H9 (cell line): ENCODE measurements at regions not wholly inside any gene's neighbourhood (a gene's known extent, or its start where the extent isn't known, plus 50 kb on each side); places are given as distances from the start of the nearest gene placed in this dataset.

Experiments used
- DNase-seq: peaks from one replicate; pipeline ENCODE4 v3.0.0-alpha.2; 2017
- H2AFZ ChIP-seq: one replicate; pipeline ENCODE4 v1.6.1; 2013; ENCODE audit warnings: mild to moderate bottlenecking, low read length, control low read depth, moderate library complexity
- H2AK5ac ChIP-seq: 2 replicates; pipeline ENCODE4 v1.6.1; 2013; ENCODE audit warnings: low read length, control low read depth, mixed read lengths; ENCODE audit not compliant: insufficient read length
- H2BK120ac ChIP-seq: one replicate; pipeline ENCODE4 v1.6.1; 2013; ENCODE audit warnings: low read depth, mild to moderate bottlenecking, low read length, control low read depth, inconsistent platforms; ENCODE audit not compliant: poor library complexity, severe bottlenecking
- H2BK12ac ChIP-seq: 2 replicates; pipeline ENCODE4 v1.6.1; 2013; ENCODE audit warnings: low read length, control low read depth, mixed read lengths, low read depth; ENCODE audit not compliant: insufficient read length
- H2BK15ac ChIP-seq: 2 replicates; pipeline ENCODE4 v1.6.1; 2013; ENCODE audit warnings: low read depth, low read length, control low read depth
- H2BK20ac ChIP-seq: one replicate; pipeline ENCODE4 v1.6.1; 2013; ENCODE audit warnings: low read depth, mild to moderate bottlenecking, low read length, control low read depth, inconsistent platforms; ENCODE audit not compliant: poor library complexity, severe bottlenecking
- H2BK5ac ChIP-seq: 2 replicates; pipeline ENCODE4 v1.6.1; 2013; ENCODE audit warnings: low read length, control low read depth, mixed read lengths; ENCODE audit not compliant: insufficient read length
- H3K14ac ChIP-seq: 2 replicates; pipeline ENCODE4 v1.6.1; 2013; ENCODE audit warnings: low read length, control low read depth; ENCODE audit not compliant: insufficient read depth
- H3K18ac ChIP-seq: 2 replicates; pipeline ENCODE4 v1.6.1; 2013; ENCODE audit warnings: low read depth, mild to moderate bottlenecking, mixed read lengths, low read length, control low read depth; ENCODE audit not compliant: insufficient read length
- H3K23ac ChIP-seq: 2 replicates; pipeline ENCODE4 v1.6.1; 2013; ENCODE audit warnings: low read length, control low read depth, mixed read lengths, low read depth; ENCODE audit not compliant: insufficient read length
- H3K23me2 ChIP-seq: 2 replicates; pipeline ENCODE4 v1.6.1; 2013; ENCODE audit warnings: low read depth, mild to moderate bottlenecking, mixed read lengths, low read length, control low read depth; ENCODE audit not compliant: insufficient read length, poor library complexity, severe bottlenecking
- H3K27ac ChIP-seq: 2 replicates; pipeline ENCODE4 v1.5.1; 2013; ENCODE audit warnings: low read length, control low read depth, mixed read lengths, low read depth; ENCODE audit not compliant: insufficient read length
- H3K27me3 ChIP-seq: 2 replicates; pipeline ENCODE4 v1.6.1; 2013; ENCODE audit warnings: low read length, control low read depth, inconsistent platforms; ENCODE audit not compliant: insufficient read depth
- H3K4ac ChIP-seq: 2 replicates; pipeline ENCODE4 v1.6.1; 2013; ENCODE audit warnings: low read depth, mild to moderate bottlenecking, control low read depth, inconsistent platforms, low read length, moderate library complexity
- H3K4me1 ChIP-seq: 2 replicates; pipeline ENCODE4 v1.6.1; 2013; ENCODE audit warnings: low read length, control low read depth, inconsistent platforms; ENCODE audit not compliant: insufficient read depth
- H3K4me2 ChIP-seq: 2 replicates; pipeline ENCODE4 v1.6.1; 2013; ENCODE audit warnings: low read length, control low read depth, mixed read lengths; ENCODE audit not compliant: insufficient read length, insufficient read depth
- H3K56ac ChIP-seq: 2 replicates; pipeline ENCODE4 v1.6.1; 2013; ENCODE audit warnings: low read depth, mild to moderate bottlenecking, mixed read lengths, low read length, control low read depth; ENCODE audit not compliant: insufficient read length
- H3K79me1 ChIP-seq: 2 replicates; pipeline ENCODE4 v1.6.1; 2013; ENCODE audit warnings: low read depth, mild to moderate bottlenecking, moderate library complexity, low read length, control low read depth, inconsistent platforms; ENCODE audit not compliant: insufficient read depth, poor library complexity, severe bottlenecking
- H3K79me2 ChIP-seq: 2 replicates; pipeline ENCODE4 v1.6.1; 2013; ENCODE audit warnings: low read length, control low read depth, inconsistent platforms; ENCODE audit not compliant: insufficient read depth
- H3K9ac ChIP-seq: 2 replicates; pipeline ENCODE4 v1.6.1; 2013; ENCODE audit warnings: low read length, control low read depth, mixed read lengths; ENCODE audit not compliant: insufficient read length; ENCODE audit errors: extremely low read depth
- H3K9me3 ChIP-seq: one replicate; pipeline ENCODE4 v1.6.1; 2013; ENCODE audit warnings: low read depth, low read length, inconsistent platforms; ENCODE audit not compliant: control insufficient read depth
- H3T11ph ChIP-seq: one replicate; pipeline ENCODE4 v1.6.1; 2013; ENCODE audit warnings: mild to moderate bottlenecking, low read length, control low read depth, inconsistent platforms
- H4K20me1 ChIP-seq: one replicate; pipeline ENCODE4 v1.6.1; 2013; ENCODE audit not compliant: control insufficient read depth, insufficient read length, insufficient read depth
- H4K5ac ChIP-seq: 2 replicates; pipeline ENCODE4 v1.6.1; 2013; ENCODE audit warnings: low read depth, mild to moderate bottlenecking, mixed read lengths, low read length, control low read depth; ENCODE audit not compliant: insufficient read length
- H4K8ac ChIP-seq: replicated peaks from 2 replicates; pipeline ENCODE4 v1.6.1; 2013; ENCODE audit warnings: low read length, control low read depth, mixed read lengths, low read depth; ENCODE audit not compliant: insufficient read length
- H4K91ac ChIP-seq: 2 replicates; pipeline ENCODE4 v1.6.1; 2013; ENCODE audit warnings: low read depth, mild to moderate bottlenecking, moderate library complexity, mixed read lengths, low read length, control low read depth; ENCODE audit not compliant: insufficient read length
- H3K27ac Mint-ChIP-seq, 3 experiments: 2 replicates in 2 of 3; 3 replicates in 1 of 3; pipeline ENCODE4 v1.8.0; 2020 to 2021; ENCODE audit warnings: mixed read lengths in 3 of 3, mild to moderate bottlenecking in 1 of 3, moderate library complexity in 1 of 3
- H3K27me3 Mint-ChIP-seq: 2 replicates; pipeline ENCODE4 v1.8.0; 2021; ENCODE audit warnings: low read depth, mild to moderate bottlenecking, moderate library complexity, mixed read lengths
- H3K36me3 Mint-ChIP-seq, 3 experiments: 2 replicates in 2 of 3; 3 replicates in 1 of 3; pipeline ENCODE4 v1.8.0; 2020 to 2021; ENCODE audit warnings: low read depth in 3 of 3, mixed read lengths in 3 of 3; ENCODE audit not compliant: insufficient read depth in 1 of 3
- H3K4me1 Mint-ChIP-seq, 2 experiments: 2 replicates each; pipeline ENCODE4 v1.8.0; 2020; ENCODE audit warnings: mixed read lengths in 2 of 2
- H3K4me3 Mint-ChIP-seq, 2 experiments: 2 replicates in 1 of 2; 3 replicates in 1 of 2; pipeline ENCODE4 v1.8.0; 2020 to 2021; ENCODE audit warnings: mild to moderate bottlenecking in 2 of 2, mixed read lengths in 2 of 2, moderate library complexity in 1 of 2
- H3K9me3 Mint-ChIP-seq, 2 experiments: 2 replicates in 1 of 2; 3 replicates in 1 of 2; pipeline ENCODE4 v1.8.0; 2020; ENCODE audit warnings: mild to moderate bottlenecking in 2 of 2, mixed read lengths in 2 of 2, moderate library complexity in 1 of 2
- CTCF ChIP-seq: fragments of 200-600 bp; sonication (generic); conservative IDR thresholded peaks from 3 replicates; pipeline ENCODE4 v1.8.0; 2021; ENCODE audit warnings: antibody characterized with exemption, mild to moderate bottlenecking
- WGBS: extraction: QIAGEN DNeasy Blood & Tissue Kit; methylation state at CpG from one replicate; pipeline ENCODE4 v1.1.7; 2013; ENCODE audit warnings: missing lambda C conversion rate, low lambda C conversion rate, mixed read lengths; ENCODE audit not compliant: insufficient read length; ENCODE audit errors: extremely low coverage; 5-methylcytosine and 5-hydroxymethylcytosine counted together

- Histone ChIP-seq H4K91ac (no peak overlapping the region), H2BK120ac (no peak overlapping the region), H3K9ac (no peak overlapping the region), H2BK20ac (no peak overlapping the region), H2AFZ (no peak overlapping the region), H3K4ac (no peak overlapping the region), H3K56ac (no peak overlapping the region), H3K23me2 (no peaks in the 10 kb centered on the region), H3T11ph (no peak overlapping the region), H3K9me3 (no peaks in the 10 kb centered on the region), H4K8ac (no peak overlapping the region), H2BK5ac (no peak overlapping the region), H3K14ac (no peak overlapping the region), H2BK12ac (no peak overlapping the region), H3K27me3 (no peaks in the 10 kb centered on the region), H3K23ac (no peak overlapping the region), H3K79me2 (no peaks in the 10 kb centered on the region), H3K4me1 (peaks cover 3% of the 10 kb centered on the region; the same call in 1 of the 2 replicates), H2BK15ac (no peak overlapping the region), H4K20me1 (no peaks in the 10 kb centered on the region), H3K27ac (no peak overlapping the region), H3K79me1 (no peaks in the 10 kb centered on the region), H2AK5ac (no peak overlapping the region), H4K5ac (no peak overlapping the region), H3K4me2 (no peak overlapping the region), H3K18ac (no peak overlapping the region)
- Mint-ChIP-seq H3K4me1 (peaks cover 10% of the 10 kb centered on the region in 2 experiments), H3K4me3 (no peak overlapping the region), H3K27me3 (no peaks in the 10 kb centered on the region), H3K27ac (no peak overlapping the region), H3K9me3 (peaks cover 12 to 17% of the 10 kb centered on the region in 2 experiments), H3K36me3 (peaks cover 6 to 10% (median 6%) of the 10 kb centered on the region in 3 experiments)
- DNase-seq = no peak
- no peak for TF ChIP-seq CTCF
- WGBS = no CpG with 5 or more reads among the region's 9 CpGs
Measured at GRCh38 chr16:54801057-54801844, 129.4 kb upstream of the IRX5 start.
